PC-3 (cell line): ENCODE measurements at regions not wholly inside any gene's neighbourhood (a gene's known extent, or its start where the extent isn't known, plus 50 kb on each side); places are given as distances from the start of the nearest gene placed in this dataset.

Source experiments
- EZH2 ChIP-seq: fragments of 300-600 bp; sonication (generic); IDR thresholded peaks from one replicate; pipeline ENCODE4 v1.6.1; 2017; ENCODE audit warnings: antibody characterized with exemption, mild to moderate bottlenecking, low read length; ENCODE audit not compliant: unreplicated experiment
- EZH2phosphoT487 ChIP-seq: fragments of 300-600 bp; sonication (generic); IDR thresholded peaks from 2 replicates; pipeline ENCODE4 v1.6.1; 2018; ENCODE audit warnings: mild to moderate bottlenecking, antibody characterized with exemption, low read length, borderline replicate concordance
- TF ChIP-seq, protein P1 (sequence below): fragments of 300-600 bp; sonication (generic); conservative IDR thresholded peaks from 2 replicates; pipeline ENCODE4 v1.5.1; 2017; ENCODE audit warnings: antibody characterized with exemption, low read depth, mild to moderate bottlenecking, low read length

- TF ChIP-seq, protein P1, sequence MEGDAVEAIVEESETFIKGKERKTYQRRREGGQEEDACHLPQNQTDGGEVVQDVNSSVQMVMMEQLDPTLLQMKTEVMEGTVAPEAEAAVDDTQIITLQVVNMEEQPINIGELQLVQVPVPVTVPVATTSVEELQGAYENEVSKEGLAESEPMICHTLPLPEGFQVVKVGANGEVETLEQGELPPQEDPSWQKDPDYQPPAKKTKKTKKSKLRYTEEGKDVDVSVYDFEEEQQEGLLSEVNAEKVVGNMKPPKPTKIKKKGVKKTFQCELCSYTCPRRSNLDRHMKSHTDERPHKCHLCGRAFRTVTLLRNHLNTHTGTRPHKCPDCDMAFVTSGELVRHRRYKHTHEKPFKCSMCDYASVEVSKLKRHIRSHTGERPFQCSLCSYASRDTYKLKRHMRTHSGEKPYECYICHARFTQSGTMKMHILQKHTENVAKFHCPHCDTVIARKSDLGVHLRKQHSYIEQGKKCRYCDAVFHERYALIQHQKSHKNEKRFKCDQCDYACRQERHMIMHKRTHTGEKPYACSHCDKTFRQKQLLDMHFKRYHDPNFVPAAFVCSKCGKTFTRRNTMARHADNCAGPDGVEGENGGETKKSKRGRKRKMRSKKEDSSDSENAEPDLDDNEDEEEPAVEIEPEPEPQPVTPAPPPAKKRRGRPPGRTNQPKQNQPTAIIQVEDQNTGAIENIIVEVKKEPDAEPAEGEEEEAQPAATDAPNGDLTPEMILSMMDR = no peak
- TF ChIP-seq EZH2 (no peak), EZH2phosphoT487 (no peak)
These were observed 482.4 kb upstream of the CAMK1G start for GRCh38 chr1:209101106-209101505.
